GM21526 (cell line): ENCODE measurements at regions not wholly inside any gene's neighbourhood (a gene's known extent, or its start where the extent isn't known, plus 50 kb on each side); places are given as distances from the start of the nearest gene placed in this dataset.
"Not testable (repeated sequence)": the region's sequence is repeated elsewhere in the genome, so short reads cannot be mapped to it uniquely, and the experiment has no call there.

ENCODE experiments used
- ATAC-seq: cut with Tn5 transposase; IDR thresholded peaks from one replicate; pipeline ENCODE4 v1.9.1; 2021; ENCODE audit warnings: moderate library complexity; ENCODE audit not compliant: unreplicated experiment, low FRiP score

DNA sequence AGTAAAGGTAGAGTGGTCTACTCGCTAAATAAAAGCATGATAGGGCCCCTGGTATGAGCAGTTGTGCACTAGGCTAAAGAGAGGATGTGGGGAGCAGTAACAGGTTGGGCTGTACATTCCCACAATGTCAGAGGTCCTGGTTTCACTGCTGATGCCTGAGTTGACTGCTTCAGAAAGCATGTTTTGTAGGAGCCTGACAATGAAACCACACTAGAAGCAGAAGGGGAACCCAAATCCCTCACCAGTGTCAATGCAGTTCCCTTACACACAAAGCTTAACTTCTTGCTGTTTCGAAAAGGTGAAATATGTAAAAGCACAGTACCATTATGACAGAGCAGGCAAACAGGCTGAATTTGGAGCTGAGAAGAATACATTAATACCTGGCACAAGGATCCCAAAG lies 291.7 kb upstream of the KYNU start:
- peak; percentile 87 for ATAC-seq

- ATAC-seq, result no peak
Observed at GRCh38 chr2:142582317-142582716, 295.1 kb upstream of the KYNU start.

DNA sequence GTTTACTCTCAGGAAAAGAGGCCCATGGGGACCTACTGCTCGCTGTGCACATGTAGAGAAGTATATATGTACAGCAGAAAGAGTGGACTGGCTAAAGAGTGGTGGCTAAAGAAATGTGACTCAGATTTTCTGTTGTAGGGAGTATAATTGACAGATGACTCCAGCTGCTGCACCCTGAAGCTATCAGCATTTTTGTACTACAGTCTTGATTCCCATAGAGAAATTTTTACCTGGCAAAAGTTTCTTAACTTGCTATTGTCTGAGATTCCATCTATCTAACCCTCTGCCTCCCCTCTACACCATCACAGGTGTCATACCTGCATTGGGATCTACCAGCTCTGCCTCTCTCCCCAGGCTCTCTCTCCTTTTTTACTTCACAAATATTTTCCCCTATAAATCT lies 296.0 kb upstream of the KYNU start:
- no peak for ATAC-seq

GRCh38 chr2:142580691-142581090 lies 296.8 kb upstream of the KYNU start:
- ATAC-seq, result no peak

DNA sequence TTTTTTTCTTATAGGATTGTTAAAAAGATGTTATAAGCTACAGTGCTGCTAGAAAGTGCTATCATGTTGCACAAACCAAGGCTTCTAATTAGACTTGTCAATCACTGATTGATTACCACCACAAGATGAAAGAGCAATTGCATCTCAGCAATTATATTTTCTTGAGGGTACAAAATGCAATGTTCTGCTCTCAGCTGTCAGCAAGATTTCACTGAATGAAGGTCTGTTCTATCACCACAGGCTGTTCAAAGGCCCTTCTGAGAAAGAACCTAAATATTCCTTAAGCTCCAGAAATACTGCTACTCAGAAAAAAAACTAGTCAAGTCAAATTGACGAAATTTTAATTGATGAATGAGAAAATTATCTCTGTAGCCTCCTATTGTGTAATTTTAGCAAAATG lies 301.9 kb upstream of the KYNU start:
- no peak for ATAC-seq

DNA sequence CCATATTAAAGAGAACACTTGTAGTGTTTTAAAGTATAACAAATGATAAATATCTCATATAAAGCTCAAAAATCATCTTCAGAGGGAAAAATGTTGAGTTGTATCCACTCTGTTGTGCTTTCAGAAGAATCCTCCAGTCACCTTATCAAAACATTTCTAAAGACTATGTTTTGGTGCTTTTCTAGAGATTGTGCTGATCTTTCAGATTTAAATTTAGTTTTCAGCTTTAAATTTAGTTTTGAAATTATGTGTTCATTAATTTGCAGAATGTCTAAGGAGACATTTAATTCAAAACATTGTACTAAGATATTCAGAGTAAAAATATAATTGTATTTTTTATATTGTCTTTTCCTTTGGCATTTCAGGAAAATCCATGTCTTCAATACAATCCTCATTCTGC lies 303.1 kb upstream of the KYNU start:
- no peak for ATAC-seq

DNA sequence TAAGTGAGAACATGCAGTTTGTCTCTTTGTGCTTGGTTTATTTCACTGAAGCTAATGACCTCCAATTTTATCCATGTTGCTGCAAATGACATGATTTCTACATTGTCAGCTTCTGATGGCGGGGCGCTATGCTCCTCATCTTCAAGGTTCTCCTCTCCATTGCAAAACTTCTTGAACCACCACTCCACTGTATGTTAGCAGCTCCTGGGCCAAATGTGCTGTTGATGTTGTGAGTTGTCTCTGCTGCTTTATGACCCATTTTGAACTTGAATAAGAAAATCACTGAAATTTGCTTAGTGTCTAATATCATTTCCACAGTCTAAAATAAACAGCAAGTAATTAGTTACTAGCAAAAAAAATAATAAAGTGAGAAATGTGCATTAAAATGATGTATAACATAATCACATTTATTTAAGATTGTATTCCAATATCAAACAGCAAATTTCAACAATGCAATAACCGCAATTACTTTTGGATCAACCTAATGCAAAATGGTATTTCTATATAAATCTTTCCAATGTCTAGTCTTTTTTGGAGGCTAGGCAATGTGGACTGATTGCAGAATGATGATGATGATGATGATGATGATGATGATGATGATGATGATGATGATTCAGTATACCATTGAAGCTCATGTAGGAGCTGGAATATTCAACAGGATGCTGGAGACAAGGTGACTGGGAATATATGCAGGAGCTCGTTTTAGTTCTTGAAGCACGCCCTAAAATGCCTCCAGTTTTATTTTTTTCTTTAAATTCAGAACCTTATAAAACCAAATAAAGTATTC lies 304.9 kb upstream of the KYNU start:
- no peak for ATAC-seq

- ATAC-seq, result no peak
Observed at GRCh38 chr2:142571934-142572333, 305.5 kb upstream of the KYNU start.

DNA sequence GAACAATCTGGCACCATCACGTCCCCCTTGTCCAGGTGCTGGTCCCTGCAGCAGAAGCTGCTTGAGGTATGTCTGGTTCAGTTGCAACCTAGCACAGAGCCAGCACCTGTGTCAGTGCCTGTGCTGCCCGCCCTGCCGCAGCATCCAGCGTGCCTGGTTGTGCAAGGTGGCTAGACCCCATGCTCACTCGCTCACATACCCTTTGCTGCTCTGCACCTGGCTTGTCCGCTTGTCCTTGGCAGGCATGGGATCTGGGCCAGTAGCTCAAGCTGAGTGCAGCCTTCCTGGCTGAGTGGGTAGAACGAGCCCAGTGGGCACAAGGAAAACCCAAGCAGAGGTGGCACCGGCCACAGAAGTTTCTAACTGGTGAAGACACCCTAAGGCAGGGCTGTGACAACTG lies 314.6 kb upstream of the KYNU start:
- no peak for ATAC-seq

GRCh38 chr2:142561656-142562055 lies 315.8 kb upstream of the KYNU start:
- ATAC-seq, result no peak

DNA sequence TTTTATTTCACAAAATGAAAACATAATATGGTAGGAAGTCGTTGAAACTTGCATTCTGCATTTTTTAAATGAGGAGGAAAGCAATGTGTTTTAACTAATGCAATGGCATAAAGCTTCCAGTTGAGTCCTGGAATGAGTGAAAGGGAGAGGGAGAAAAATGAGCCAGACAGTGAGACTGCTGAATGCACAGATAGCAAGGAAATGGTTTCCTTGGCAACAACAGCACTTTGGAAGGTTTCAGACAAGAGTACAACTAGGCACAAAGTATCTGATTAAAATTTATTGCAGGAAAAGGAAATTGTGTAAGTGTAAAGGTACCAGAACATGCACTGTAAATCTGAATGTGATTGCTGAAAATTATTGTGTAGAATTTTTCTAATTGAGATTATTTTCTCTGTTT lies 320.1 kb upstream of the KYNU start:
- no peak for ATAC-seq

DNA sequence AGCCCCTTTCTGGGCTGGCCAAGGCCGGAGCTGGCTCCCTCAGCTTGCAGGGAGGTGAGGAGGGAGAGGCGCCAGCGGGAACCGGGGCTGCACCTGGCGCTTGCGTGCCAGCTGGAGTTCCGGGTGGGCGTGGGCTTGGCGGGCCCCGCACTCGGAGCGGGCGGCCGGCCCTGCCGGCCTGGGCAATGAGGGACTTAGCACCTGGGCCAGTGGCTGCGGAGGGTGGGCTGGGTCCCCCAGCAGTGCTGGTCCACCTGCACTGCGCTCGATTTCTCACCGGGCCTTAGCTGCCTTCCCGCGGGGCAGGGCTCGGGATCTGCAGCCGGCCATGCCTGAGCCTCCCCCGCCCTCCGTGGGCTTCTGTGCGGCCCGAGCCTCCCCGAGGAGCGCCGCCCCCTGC lies 331.5 kb upstream of the KYNU start:
- not testable (repeated sequence) for ATAC-seq

GRCh38 chr2:142545036-142545435 lies 332.4 kb upstream of the KYNU start:
- ATAC-seq, result no peak

- no peak for ATAC-seq
Observed at GRCh38 chr2:142544173-142544572, 333.3 kb upstream of the KYNU start.

DNA sequence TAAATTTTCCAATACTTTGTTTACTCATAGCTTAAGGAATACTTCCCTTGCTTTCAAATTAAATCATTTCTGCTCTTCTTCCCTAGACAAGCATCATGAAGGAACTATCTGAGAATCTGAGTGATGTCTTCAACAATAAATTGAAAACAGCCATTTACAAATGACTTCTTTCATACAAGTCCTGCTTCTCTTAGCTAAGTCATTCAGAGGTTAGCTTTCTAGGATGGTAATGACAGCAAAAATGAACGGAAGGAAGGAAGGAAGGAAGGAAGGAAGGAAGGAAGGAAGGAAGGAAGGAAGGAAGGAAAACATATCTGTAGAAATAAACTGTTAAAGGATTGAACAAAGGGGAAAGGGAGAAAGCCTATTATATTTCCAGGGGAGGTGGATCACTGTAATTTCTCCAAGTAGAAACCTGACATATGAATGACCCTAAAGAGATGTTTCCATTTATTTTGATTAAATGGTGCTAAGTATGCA lies 335.0 kb upstream of the KYNU start:
- ATAC-seq, result no peak

- no peak for ATAC-seq
Observed at GRCh38 chr2:142536966-142537365, 340.5 kb upstream of the KYNU start.

- ATAC-seq, result no peak
Observed at GRCh38 chr2:142536492-142536891, 341.0 kb upstream of the KYNU start.

DNA sequence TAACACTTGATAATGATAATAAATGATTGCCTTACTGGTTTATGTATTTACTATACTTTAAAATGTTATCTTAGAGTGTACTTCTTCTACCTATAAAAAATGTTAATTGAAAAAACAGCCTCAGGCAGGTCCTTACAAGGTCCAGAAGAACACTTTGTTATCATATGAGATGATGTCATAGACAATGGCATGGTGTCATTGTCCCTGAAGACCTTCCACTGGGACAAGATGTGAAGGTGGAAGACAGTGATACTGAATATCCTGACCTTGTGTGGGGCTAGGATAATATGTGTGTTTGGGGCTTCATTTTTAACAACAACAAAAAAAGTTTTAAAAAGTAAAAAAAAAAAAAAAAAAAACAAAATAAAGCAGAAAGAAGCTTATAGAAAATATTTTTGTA lies 342.2 kb upstream of the KYNU start:
- ATAC-seq, result no peak

GRCh38 chr2:142533177-142533576 lies 344.3 kb upstream of the KYNU start:
- no peak for ATAC-seq

DNA sequence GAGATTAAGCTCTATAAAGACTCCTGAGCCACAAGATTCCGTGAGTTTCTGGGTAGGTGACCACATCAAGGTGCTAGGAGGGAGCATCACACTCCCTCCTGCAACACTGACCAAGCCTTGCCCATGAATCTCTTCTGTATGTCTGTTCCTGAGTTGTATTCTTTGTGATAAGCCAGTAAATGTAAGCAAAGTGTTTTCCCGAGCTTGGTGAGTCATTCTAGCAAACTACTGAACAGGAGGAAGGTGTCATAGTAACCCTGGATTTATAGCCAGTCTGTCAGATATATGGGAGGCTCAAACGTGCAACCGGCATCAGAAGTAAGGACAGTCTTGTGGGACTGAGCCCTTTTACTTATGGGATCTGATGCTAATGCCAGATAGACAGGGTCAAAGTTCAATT lies 346.1 kb upstream of the KYNU start:
- ATAC-seq, result no peak

DNA sequence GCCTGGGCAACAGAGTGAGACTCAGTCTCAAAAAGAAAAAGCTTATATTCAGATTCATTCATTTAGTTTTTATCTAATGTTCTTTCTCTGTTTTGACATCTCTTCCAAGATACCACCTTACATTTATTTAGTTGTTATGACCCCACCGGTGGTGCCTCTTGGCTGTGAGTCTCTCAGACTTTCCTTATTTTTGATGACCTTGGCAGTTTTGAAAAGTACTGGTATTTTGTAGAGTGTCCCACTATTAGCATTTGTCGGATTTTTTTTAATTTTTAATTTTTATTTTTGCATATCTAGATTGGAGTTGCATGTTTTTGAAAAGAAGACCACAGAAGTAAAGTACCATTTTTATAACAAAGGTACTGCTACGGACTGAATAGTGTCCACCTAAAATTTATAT lies 351.7 kb upstream of the KYNU start:
- ATAC-seq, result no peak

GRCh38 chr2:142521492-142521891 lies 356.0 kb upstream of the KYNU start:
- no peak for ATAC-seq

- ATAC-seq, result no peak
Observed at GRCh38 chr2:142515493-142515892, 362.0 kb upstream of the KYNU start.
